Keratinocyte (primary cell): ENCODE measurements at regions not wholly inside any gene's neighbourhood (a gene's known extent, or its start where the extent isn't known, plus 50 kb on each side); places are given as distances from the start of the nearest gene placed in this dataset.

Experiments
- DNase-seq: peaks from one replicate; pipeline ENCODE4 v3.0.0-alpha.2; 2011; ENCODE audit warnings: low read depth, missing footprints, low spot score
- FAIRE-seq: peaks from 2 replicates; lab custom pipeline; 2011; peaks lifted over from hg19 to GRCh38; lab: Jason Lieb, UNC
- H2AFZ ChIP-seq: 2 replicates; pipeline ENCODE4 v1.6.0; 2012; ENCODE audit warnings: low read length, control low read depth, inconsistent platforms; ENCODE audit not compliant: control insufficient read depth
- H3K27ac ChIP-seq: 2 replicates; pipeline ENCODE4 v1.5.1; 2011; ENCODE audit warnings: low read length; ENCODE audit not compliant: control insufficient read depth, insufficient read depth
- H3K27me3 ChIP-seq: 3 replicates; pipeline ENCODE4 v1.6.0; 2011; ENCODE audit warnings: low read length; ENCODE audit not compliant: control insufficient read depth, insufficient read depth; ENCODE audit errors: extremely low read depth
- H3K36me3 ChIP-seq, 2 experiments: 2 replicates in 1 of 2; 3 replicates in 1 of 2; pipeline ENCODE4 v1.5.1; 2011; ENCODE audit warnings: low read length in 2 of 2, mild to moderate bottlenecking in 1 of 2; ENCODE audit not compliant: control insufficient read depth in 2 of 2, insufficient read depth in 2 of 2; ENCODE audit errors: extremely low read depth in 1 of 2
- H3K4me1 ChIP-seq: 3 replicates; pipeline ENCODE4 v1.5.1; 2011; ENCODE audit warnings: low read length; ENCODE audit not compliant: control insufficient read depth, insufficient read depth; ENCODE audit errors: extremely low read depth
- H3K4me2 ChIP-seq: 3 replicates; pipeline ENCODE4 v1.6.0; 2011; ENCODE audit warnings: low read depth, low read length; ENCODE audit not compliant: control insufficient read depth, insufficient read depth; ENCODE audit errors: extremely low read depth
- H3K4me3 ChIP-seq, 3 experiments: fragments of 200-600 bp in 1 of 3; sonication (generic) in 1 of 3; 2 replicates in 2 of 3; 3 replicates in 1 of 3; pipeline ENCODE4 v1.5.1; 2011 to 2016; ENCODE audit warnings: low read length in 3 of 3, mild to moderate bottlenecking in 3 of 3, control low read depth in 2 of 3, inconsistent platforms in 1 of 3, low read depth in 1 of 3, mixed read lengths in 1 of 3, mixed run types in 1 of 3, moderate library complexity in 1 of 3; ENCODE audit not compliant: control insufficient read depth in 2 of 3, insufficient read depth in 2 of 3; ENCODE audit errors: extremely low read depth in 1 of 3
- H3K79me2 ChIP-seq: 2 replicates; pipeline ENCODE4 v1.6.0; 2012; ENCODE audit warnings: low read length; ENCODE audit not compliant: control insufficient read depth, insufficient read depth
- H3K9ac ChIP-seq: 3 replicates; pipeline ENCODE4 v1.6.0; 2011; ENCODE audit warnings: low read length; ENCODE audit not compliant: control insufficient read depth, insufficient read depth; ENCODE audit errors: extremely low read depth
- H3K9me1 ChIP-seq: 3 replicates; pipeline ENCODE4 v1.6.0; 2011; ENCODE audit warnings: low read length; ENCODE audit not compliant: control insufficient read depth, insufficient read depth; ENCODE audit errors: extremely low read depth
- H3K9me3 ChIP-seq: 2 replicates; pipeline ENCODE4 v1.5.1; 2012; ENCODE audit warnings: low read depth, low read length; ENCODE audit not compliant: control insufficient read depth
- H4K20me1 ChIP-seq: 3 replicates; pipeline ENCODE4 v1.6.0; 2011; ENCODE audit warnings: low read length; ENCODE audit not compliant: control insufficient read depth, insufficient read depth; ENCODE audit errors: extremely low read depth
- EZH2 ChIP-seq: IDR thresholded peaks from one replicate; pipeline ENCODE4 v1.6.1; 2012; ENCODE audit warnings: inconsistent platforms, mild to moderate bottlenecking, low read length, moderate library complexity
- dilution Hi-C: fragments of 300-500 bp; cut with MboI; formaldehyde crosslinking; loops from one replicate; pipeline ENCODE4 v1.7.0; 2020; ENCODE audit warnings: low sequenced_read_pairs; ENCODE audit not compliant: extremely low pct_ligation_motif_present
- TF ChIP-seq, protein P1 (sequence below), 3 experiments: IDR thresholded peaks in 1 of 3; conservative IDR thresholded peaks in 1 of 3; optimal IDR thresholded peaks in 1 of 3; 2 replicates in 2 of 3; 3 replicates in 1 of 3; pipeline versions ENCODE3 to v1.5.1; 2011; ENCODE audit warnings: low read length in 3 of 3, mild to moderate bottlenecking in 3 of 3, moderate library complexity in 2 of 3, control low read depth in 1 of 3, inconsistent platforms in 1 of 3; ENCODE audit not compliant: insufficient read depth in 2 of 3; ENCODE audit errors: extremely low read depth in 1 of 3

GRCh38 chr5:113686599-113686998, 173.1 kb downstream of the YTHDC2 start:
- TF ChIP-seq, protein P1, sequence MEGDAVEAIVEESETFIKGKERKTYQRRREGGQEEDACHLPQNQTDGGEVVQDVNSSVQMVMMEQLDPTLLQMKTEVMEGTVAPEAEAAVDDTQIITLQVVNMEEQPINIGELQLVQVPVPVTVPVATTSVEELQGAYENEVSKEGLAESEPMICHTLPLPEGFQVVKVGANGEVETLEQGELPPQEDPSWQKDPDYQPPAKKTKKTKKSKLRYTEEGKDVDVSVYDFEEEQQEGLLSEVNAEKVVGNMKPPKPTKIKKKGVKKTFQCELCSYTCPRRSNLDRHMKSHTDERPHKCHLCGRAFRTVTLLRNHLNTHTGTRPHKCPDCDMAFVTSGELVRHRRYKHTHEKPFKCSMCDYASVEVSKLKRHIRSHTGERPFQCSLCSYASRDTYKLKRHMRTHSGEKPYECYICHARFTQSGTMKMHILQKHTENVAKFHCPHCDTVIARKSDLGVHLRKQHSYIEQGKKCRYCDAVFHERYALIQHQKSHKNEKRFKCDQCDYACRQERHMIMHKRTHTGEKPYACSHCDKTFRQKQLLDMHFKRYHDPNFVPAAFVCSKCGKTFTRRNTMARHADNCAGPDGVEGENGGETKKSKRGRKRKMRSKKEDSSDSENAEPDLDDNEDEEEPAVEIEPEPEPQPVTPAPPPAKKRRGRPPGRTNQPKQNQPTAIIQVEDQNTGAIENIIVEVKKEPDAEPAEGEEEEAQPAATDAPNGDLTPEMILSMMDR (optimal IDR thresholded peaks at IDR 0.05 in 1 of 3, IDR thresholded peaks at IDR 0.05 in 1 of 3, conservative IDR thresholded peaks at IDR 0.05 in 1 of 3; ENCODE audit: extremely low read depth in 1 of 3, insufficient read depth in 2 of 3, low read length in 3 of 3) = no peak
- Histone ChIP-seq H2AFZ (no peak overlapping the region), H3K9me3 (no peaks in the 10 kb centered on the region), H3K4me2 (no peak overlapping the region), H3K9me1 (no peaks in the 10 kb centered on the region), H3K27me3 (no peaks in the 10 kb centered on the region), H3K79me2 (no peaks in the 10 kb centered on the region), H3K36me3 (no peaks in the 10 kb centered on the region), H3K27ac (no peak overlapping the region), H3K4me1 (no peaks in the 10 kb centered on the region), H3K9ac (no peak overlapping the region), H4K20me1 (no peaks in the 10 kb centered on the region), H3K4me3 (no peak overlapping the region)
- no peak for FAIRE-seq
- dilution Hi-C loops = no loop called here
- no peak for DNase-seq

GRCh38 chr5:113689647-113690046, 176.2 kb downstream of the YTHDC2 start:
- Histone ChIP-seq H3K4me2 (no peak overlapping the region), H2AFZ (no peak overlapping the region), H3K79me2 (no peaks in the 10 kb centered on the region), H3K36me3 (no peaks in the 10 kb centered on the region), H3K27me3 (peaks cover 18% of the 10 kb centered on the region), H3K27ac (no peak overlapping the region), H3K4me1 (no peaks in the 10 kb centered on the region), H4K20me1 (no peaks in the 10 kb centered on the region), H3K9me3 (no peaks in the 10 kb centered on the region), H3K9ac (no peak overlapping the region), H3K4me3 (no peak overlapping the region), H3K9me1 (no peaks in the 10 kb centered on the region)
- FAIRE-seq = no peak
- dilution Hi-C loops = no loop called here
- no peak for TF ChIP-seq EZH2
- TF ChIP-seq, protein P1 (optimal IDR thresholded peaks at IDR 0.05 in 1 of 3, IDR thresholded peaks at IDR 0.05 in 1 of 3, conservative IDR thresholded peaks at IDR 0.05 in 1 of 3; ENCODE audit: extremely low read depth in 1 of 3, insufficient read depth in 2 of 3, low read length in 3 of 3) = no peak
- DNase-seq = no peak
